ENCODE measurements at regions not wholly inside any gene's neighbourhood (a gene's known extent, or its start where the extent isn't known, plus 50 kb on each side); places are given as distances from the start of the nearest gene placed in this dataset.

GRCh38 chr15:58282060-58282708 lies 144.0 kb downstream of the AQP9 start:
- no peak for TF ChIP-seq MEF2A (IDR thresholded peaks at IDR 0.05; ENCODE audit: insufficient read depth, low read depth, low read length)
- TF ChIP-seq EZH2 (IDR thresholded peaks at IDR 0.05; ENCODE audit: borderline replicate concordance, control insufficient read depth, low read depth, low read length), result no peak
- TF ChIP-seq SIX5 (IDR thresholded peaks at IDR 0.05; ENCODE audit: low read depth, low read length, severe bottlenecking), result no peak
- TF ChIP-seq NR2C2 (IDR thresholded peaks at IDR 0.05; ENCODE audit: borderline replicate concordance, control insufficient read depth, insufficient read length, low read depth), result no peak
- no peak for TF ChIP-seq CTCF (IDR thresholded peaks at IDR 0.05 in 2 of 3, conservative IDR thresholded peaks at IDR 0.05 in 1 of 3; ENCODE audit: control insufficient read depth in 2 of 3, extremely low read depth in 1 of 3, insufficient read depth in 1 of 3, low read depth in 3 of 3, low read length in 3 of 3)
